Stimulated activated CD8-positive, alpha-beta memory T cell treated with anti-CD3 and anti-CD28 coated beads, Interleukin-12 subunit alpha, Interleukin-12 subunit beta, amount 100 ng/mL, for 24 hours (primary cell): ENCODE measurements at regions not wholly inside any gene's neighbourhood (a gene's known extent, or its start where the extent isn't known, plus 50 kb on each side); places are given as distances from the start of the nearest gene placed in this dataset.

Source experiments
- DNase-seq: peaks from one replicate; pipeline ENCODE4 v3.0.0-alpha.2; 2020; ENCODE audit errors: extremely low read depth

- no peak for DNase-seq
Measured at GRCh38 chr1:36721261-36721660, 238.5 kb upstream of the CSF3R start.

DNA sequence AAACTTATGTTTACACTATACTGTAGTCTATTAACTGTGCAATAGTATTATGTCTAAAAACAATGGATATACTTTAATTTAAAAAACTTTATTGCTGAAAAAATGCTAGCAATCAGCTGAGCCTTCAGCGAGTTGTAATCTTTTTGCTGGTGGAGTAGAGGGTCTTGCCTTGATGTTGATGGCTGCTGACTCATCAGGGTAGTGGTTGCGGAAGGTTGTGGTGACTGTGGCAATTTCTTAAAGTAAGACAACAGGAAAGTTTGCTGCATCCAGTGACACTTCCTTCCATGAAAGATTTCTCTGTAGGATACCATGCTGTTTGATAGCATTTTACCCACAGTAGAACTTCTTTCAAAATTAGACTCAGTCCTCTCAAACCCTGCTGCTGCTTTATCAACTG, 234.7 kb upstream of the CSF3R start:
- DNase-seq = no peak

- DNase-seq = no peak
Measured at GRCh38 chr1:36715797-36716196, 233.1 kb upstream of the CSF3R start.

- no peak for DNase-seq
Measured at GRCh38 chr1:36714301-36714700, 231.6 kb upstream of the CSF3R start.

- no peak for DNase-seq
Measured at GRCh38 chr1:36711480-36711879, 228.8 kb upstream of the CSF3R start.

DNA sequence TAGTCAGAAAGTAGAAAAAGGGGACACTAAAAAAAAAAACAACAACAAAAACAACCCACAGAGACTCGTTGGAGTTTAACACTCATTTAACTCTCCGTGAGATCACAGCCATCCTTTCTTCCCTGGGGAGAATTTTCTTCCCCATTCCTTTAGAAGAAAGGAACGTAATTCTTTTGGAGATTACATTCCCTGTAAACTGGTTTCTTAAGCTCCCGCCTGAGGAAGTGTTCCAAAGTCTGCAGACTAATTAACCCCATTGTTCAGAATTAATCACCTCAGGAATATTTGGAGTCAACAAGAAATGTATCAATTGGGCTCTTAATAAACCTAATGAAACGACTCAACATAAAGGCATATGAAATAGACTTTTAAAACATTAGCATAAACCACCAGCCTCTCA, 228.2 kb upstream of the CSF3R start:
- DNase-seq = no peak

GRCh38 chr1:36709869-36710481, 227.3 kb upstream of the CSF3R start:
- no peak for DNase-seq

GRCh38 chr1:36708587-36708986, 225.9 kb upstream of the CSF3R start:
- no peak for DNase-seq

- DNase-seq = no peak
Measured at GRCh38 chr1:36707221-36707620, 224.5 kb upstream of the CSF3R start.

- no peak for DNase-seq
Measured at GRCh38 chr1:36706416-36706815, 223.7 kb upstream of the CSF3R start.

DNA sequence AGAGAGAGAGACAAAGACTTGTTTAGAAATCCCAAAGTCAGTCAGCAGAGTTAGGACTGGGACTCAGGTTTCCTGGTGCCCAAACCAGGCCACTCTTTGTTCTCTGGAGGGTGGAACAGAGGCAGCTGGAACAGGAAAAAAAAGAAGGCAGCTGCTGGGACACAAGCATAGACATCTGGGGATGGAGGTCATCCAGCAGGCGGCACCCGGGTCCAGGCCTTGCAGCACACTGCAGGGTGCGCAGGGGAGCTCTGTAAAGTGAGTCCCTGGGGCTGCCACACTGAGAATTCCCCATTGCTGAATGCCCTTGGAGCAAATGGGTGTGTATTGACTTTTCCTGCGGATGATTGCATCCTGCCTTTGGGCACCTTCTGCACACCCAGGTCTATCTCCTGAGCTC, 222.9 kb upstream of the CSF3R start:
- no peak for DNase-seq

- DNase-seq = peak; percentile 21
Measured at GRCh38 chr1:36703526-36704208, 221.0 kb upstream of the CSF3R start.

GRCh38 chr1:36702963-36703362, 220.2 kb upstream of the CSF3R start:
- no peak for DNase-seq

DNA sequence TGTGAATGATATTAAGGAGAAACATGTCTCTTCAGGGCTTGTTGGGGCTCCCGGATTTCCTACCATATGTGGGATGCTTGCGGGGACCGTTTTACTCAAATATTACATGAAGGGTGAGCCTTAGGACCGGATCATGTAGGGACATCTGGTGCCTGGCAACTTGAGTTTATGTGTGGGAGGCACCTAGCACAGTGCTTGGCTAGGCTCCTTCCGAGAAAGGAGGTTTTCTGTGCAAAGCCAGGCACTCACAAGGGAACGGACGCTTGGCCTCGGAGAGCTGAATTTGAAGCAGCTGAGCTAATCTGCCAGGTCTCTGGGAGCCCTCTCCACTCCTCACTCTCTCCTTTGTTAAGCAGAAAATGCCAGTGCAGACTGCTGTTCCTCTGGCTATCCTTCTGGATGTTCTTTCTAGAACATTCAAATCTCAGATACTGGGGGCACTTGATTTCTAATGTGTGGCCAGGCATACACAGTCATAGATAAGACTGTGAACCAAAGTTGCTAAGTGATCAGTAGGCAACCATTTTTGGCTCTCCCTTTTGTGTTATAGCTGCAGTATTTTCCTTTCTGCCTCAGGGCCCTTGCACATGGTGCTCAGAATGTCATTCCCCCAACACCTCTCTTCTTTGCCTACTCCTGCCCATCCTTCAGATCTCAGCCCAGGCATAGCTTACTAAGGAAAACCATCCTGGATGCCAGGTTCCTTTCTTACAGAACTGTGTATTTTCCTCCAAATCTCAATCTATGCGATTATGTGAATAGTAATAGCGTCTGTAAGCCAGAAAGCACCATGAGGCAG, 216.6 kb upstream of the CSF3R start:
- no peak for DNase-seq

- DNase-seq = no peak
Measured at GRCh38 chr1:36697836-36698605, 215.3 kb upstream of the CSF3R start.

DNA sequence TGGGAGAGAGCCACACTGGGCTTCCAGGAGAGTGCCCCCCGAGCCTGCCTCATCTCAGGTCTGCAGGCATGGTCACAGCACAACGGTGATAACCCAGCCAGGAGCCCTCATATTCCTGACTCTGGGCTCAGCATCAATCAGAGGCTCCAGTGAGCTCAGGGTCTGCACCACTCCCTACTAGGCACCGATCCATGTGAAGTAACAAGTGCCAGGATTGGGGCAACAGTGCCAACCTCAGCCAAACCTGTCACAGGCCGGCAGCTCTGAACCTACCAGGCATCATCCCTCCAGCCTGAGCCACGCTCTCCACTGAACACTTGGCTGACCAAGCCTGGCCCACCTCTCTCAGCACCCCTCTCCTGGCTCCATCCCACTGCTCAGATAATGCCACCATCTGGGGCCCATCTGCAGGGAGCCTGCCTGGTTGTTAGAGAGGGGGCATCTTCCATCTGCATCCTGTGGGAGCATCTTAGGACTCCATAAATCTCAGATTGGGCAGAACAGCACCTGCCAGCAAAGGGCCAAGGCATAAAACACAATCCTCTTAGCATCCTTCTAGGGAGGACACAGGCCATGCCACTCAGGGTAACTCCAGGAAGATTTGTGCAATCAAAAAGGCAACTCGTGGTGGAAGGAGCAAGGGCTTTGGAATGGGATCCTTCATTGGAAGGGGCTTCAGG, 213.7 kb upstream of the CSF3R start:
- DNase-seq = no peak

GRCh38 chr1:36693603-36694002, 210.9 kb upstream of the CSF3R start:
- no peak for DNase-seq

DNA sequence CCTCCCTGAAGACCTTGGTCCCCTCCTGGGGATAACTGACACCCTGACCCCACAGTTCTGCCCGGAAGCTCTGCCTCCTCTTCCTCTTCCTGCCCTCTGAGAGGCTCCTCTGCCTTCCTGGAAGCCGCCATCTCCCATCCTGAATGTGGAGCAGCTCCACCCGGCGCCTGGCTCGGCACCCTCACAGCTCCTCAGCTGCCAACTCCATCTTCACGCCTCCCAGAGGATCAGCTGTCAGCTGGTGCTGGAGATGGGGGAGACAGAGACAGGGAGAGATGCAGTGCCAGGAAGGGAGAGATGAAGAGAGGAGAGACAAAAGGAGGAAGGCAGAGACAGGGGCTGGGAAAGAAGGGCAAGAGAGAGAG, 210.4 kb upstream of the CSF3R start:
- DNase-seq = no peak

GRCh38 chr1:36692465-36693160, 209.9 kb upstream of the CSF3R start:
- no peak for DNase-seq

- DNase-seq = no peak
Measured at GRCh38 chr1:36691374-36691773, 208.7 kb upstream of the CSF3R start.

DNA sequence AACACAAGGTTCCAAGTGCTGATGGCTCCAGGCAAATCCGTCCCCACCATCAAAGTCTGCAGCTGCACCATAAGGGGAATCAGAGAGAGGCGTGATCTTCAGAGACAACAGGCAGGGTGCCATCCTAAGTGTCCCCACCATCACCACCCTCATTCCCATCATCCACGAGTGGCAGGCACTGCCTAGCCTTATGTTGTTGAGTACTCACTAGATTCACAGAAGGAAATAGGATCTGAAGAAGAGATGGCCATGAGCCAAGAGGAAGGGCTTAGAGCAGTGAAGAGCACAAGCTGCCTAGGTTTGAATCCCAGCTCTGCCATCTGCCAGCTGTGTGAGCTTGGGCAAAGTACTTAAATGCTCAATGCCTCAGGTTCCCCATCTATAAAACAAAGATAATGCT, 207.3 kb upstream of the CSF3R start:
- DNase-seq = no peak
